ENCODE measurements at regions not wholly inside any gene's neighbourhood (a gene's known extent, or its start where the extent isn't known, plus 50 kb on each side); places are given as distances from the start of the nearest gene placed in this dataset.
"Not testable (repeated sequence)": the region's sequence is repeated elsewhere in the genome, so short reads cannot be mapped to it uniquely, and the experiment has no call there.

- Mint-ChIP-seq H3K27me3 (ENCODE audit: insufficient read depth, unreplicated experiment) (no peaks in the 10 kb centered on the region), H3K4me3 (ENCODE audit: unreplicated experiment) (no peak overlapping the region), H3K9me3 (ENCODE audit: unreplicated experiment) (peaks cover 36% of the 10 kb centered on the region), H3K4me1 (ENCODE audit: low read depth, unreplicated experiment) (no peaks in the 10 kb centered on the region), H3K36me3 (ENCODE audit: insufficient read depth, unreplicated experiment) (no peaks in the 10 kb centered on the region), H3K27ac (ENCODE audit: unreplicated experiment) (no peak overlapping the region)
- Histone ChIP-seq H3K4me1 (no peaks in the 10 kb centered on the region), H3K36me3 (ENCODE audit: control insufficient read depth, insufficient read depth, low read length) (no peaks in the 10 kb centered on the region), H3K4me3 (ENCODE audit: low read depth, low read length) (no peak overlapping the region), H3K27me3 (replicated peaks; ENCODE audit: control insufficient read depth, insufficient read depth, low read length) (no peaks in the 10 kb centered on the region), H3K9me3 (peaks cover 11% of the 10 kb centered on the region; the same call in 1 of the 2 replicates)
- no TSS peak for BruUV-seq (replicated peaks)
- DNase-seq = no peak
- no peak for TF ChIP-seq CTCF (IDR thresholded peaks at IDR 0.05; ENCODE audit: insufficient read depth in 1 of 2, low read depth in 1 of 2, low read length in 1 of 2, severe bottlenecking in 1 of 2, unreplicated experiment in 1 of 2)
- ChIA-PET CTCF (no interaction called here), POLR2A (no interaction called here)
- intact Hi-C loops (cut with micrococcal nuclease; ENCODE audit: unreplicated experiment) = no loop called here
These were observed 1299.4 kb upstream of the MAP3K7 start for GRCh38 chr6:91886183-91886795.

GRCh38 chr6:91881791-91882190 lies 1294.9 kb upstream of the MAP3K7 start:
- H3K4me1 Mint-ChIP-seq (ENCODE audit: low read depth, unreplicated experiment); H3K4me1 ChIP-seq; DNase-seq; H3K36me3 ChIP-seq (ENCODE audit: control insufficient read depth, insufficient read depth, low read length); H3K27ac Mint-ChIP-seq (ENCODE audit: unreplicated experiment); BruUV-seq (replicated peaks); H3K4me3 ChIP-seq (ENCODE audit: low read depth, low read length); POLR2A ChIA-PET; CTCF ChIA-PET; H3K4me3 Mint-ChIP-seq (ENCODE audit: unreplicated experiment); intact Hi-C loops (cut with micrococcal nuclease; ENCODE audit: unreplicated experiment); H3K27me3 Mint-ChIP-seq (ENCODE audit: insufficient read depth, unreplicated experiment); H3K27me3 ChIP-seq (replicated peaks; ENCODE audit: control insufficient read depth, insufficient read depth, low read length); H3K36me3 Mint-ChIP-seq (ENCODE audit: insufficient read depth, unreplicated experiment); H3K9me3 ChIP-seq: not testable (repeated sequence)
- peaks cover 23% of the 10 kb centered on the region for H3K9me3 Mint-ChIP-seq (ENCODE audit: unreplicated experiment)

GRCh38 chr6:91879386-91879995 lies 1292.6 kb upstream of the MAP3K7 start:
- H3K27me3 Mint-ChIP-seq (ENCODE audit: insufficient read depth, unreplicated experiment) = no peaks in the 10 kb centered on the region
- intact Hi-C loops (cut with micrococcal nuclease; ENCODE audit: unreplicated experiment) = no loop called here
- DNase-seq = no peak
- no peak for TF ChIP-seq CTCF (IDR thresholded peaks at IDR 0.05; ENCODE audit: insufficient read depth in 1 of 2, low read depth in 1 of 2, low read length in 1 of 2, severe bottlenecking in 1 of 2, unreplicated experiment in 1 of 2)
- Histone ChIP-seq H3K4me3 (ENCODE audit: low read depth, low read length) (no peak overlapping the region), H3K4me1 (no peaks in the 10 kb centered on the region), H3K27me3 (replicated peaks; ENCODE audit: control insufficient read depth, insufficient read depth, low read length) (no peaks in the 10 kb centered on the region), H3K9me3 (no peaks in the 10 kb centered on the region), H3K36me3 (ENCODE audit: control insufficient read depth, insufficient read depth, low read length) (no peaks in the 10 kb centered on the region)
- CTCF ChIA-PET = no interaction called here
- no peaks in the 10 kb centered on the region for H3K4me1 Mint-ChIP-seq (ENCODE audit: low read depth, unreplicated experiment)
- H3K4me3 Mint-ChIP-seq (ENCODE audit: unreplicated experiment) = no peak overlapping the region
- peaks cover 8% of the 10 kb centered on the region for H3K9me3 Mint-ChIP-seq (ENCODE audit: unreplicated experiment)
- POLR2A ChIA-PET = no interaction called here
- H3K27ac Mint-ChIP-seq (ENCODE audit: unreplicated experiment) = no peak overlapping the region
- no TSS peak for BruUV-seq (replicated peaks)
- no peaks in the 10 kb centered on the region for H3K36me3 Mint-ChIP-seq (ENCODE audit: insufficient read depth, unreplicated experiment)

Measured in Caco-2 (cell line).